ENCODE measurements at regions not wholly inside any gene's neighbourhood (a gene's known extent, or its start where the extent isn't known, plus 50 kb on each side); places are given as distances from the start of the nearest gene placed in this dataset.

GRCh38 chr9:118631956-118632355, 737.3 kb downstream of the BRINP1 start:
- no peak for TF ChIP-seq EP300 (IDR thresholded peaks at IDR 0.05; ENCODE audit: borderline replicate concordance in 1 of 2, control insufficient read depth in 1 of 2, low read depth in 2 of 2, low read length in 2 of 2)
- TF ChIP-seq SPI1 (IDR thresholded peaks at IDR 0.05; ENCODE audit: borderline replicate concordance, insufficient read depth, low read depth, low read length): no peak
- TF ChIP-seq EZH2 (IDR thresholded peaks at IDR 0.05; ENCODE audit: borderline replicate concordance, control insufficient read depth, low read depth, low read length): no peak
- TF ChIP-seq POLR2A (IDR thresholded peaks at IDR 0.05; ENCODE audit: low read depth, low read length): no peak
- TF ChIP-seq, protein P1, sequence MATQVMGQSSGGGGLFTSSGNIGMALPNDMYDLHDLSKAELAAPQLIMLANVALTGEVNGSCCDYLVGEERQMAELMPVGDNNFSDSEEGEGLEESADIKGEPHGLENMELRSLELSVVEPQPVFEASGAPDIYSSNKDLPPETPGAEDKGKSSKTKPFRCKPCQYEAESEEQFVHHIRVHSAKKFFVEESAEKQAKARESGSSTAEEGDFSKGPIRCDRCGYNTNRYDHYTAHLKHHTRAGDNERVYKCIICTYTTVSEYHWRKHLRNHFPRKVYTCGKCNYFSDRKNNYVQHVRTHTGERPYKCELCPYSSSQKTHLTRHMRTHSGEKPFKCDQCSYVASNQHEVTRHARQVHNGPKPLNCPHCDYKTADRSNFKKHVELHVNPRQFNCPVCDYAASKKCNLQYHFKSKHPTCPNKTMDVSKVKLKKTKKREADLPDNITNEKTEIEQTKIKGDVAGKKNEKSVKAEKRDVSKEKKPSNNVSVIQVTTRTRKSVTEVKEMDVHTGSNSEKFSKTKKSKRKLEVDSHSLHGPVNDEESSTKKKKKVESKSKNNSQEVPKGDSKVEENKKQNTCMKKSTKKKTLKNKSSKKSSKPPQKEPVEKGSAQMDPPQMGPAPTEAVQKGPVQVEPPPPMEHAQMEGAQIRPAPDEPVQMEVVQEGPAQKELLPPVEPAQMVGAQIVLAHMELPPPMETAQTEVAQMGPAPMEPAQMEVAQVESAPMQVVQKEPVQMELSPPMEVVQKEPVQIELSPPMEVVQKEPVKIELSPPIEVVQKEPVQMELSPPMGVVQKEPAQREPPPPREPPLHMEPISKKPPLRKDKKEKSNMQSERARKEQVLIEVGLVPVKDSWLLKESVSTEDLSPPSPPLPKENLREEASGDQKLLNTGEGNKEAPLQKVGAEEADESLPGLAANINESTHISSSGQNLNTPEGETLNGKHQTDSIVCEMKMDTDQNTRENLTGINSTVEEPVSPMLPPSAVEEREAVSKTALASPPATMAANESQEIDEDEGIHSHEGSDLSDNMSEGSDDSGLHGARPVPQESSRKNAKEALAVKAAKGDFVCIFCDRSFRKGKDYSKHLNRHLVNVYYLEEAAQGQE (IDR thresholded peaks at IDR 0.05; ENCODE audit: low read depth, low read length): no peak
- no peak for TF ChIP-seq TAF1 (IDR thresholded peaks at IDR 0.05; ENCODE audit: borderline replicate concordance, low read depth, low read length)
- no peak for TF ChIP-seq CHD2 (IDR thresholded peaks at IDR 0.05; ENCODE audit: borderline replicate concordance, low read depth, low read length)
- TF ChIP-seq NR2C2 (IDR thresholded peaks at IDR 0.05; ENCODE audit: borderline replicate concordance, control insufficient read depth, insufficient read length, low read depth): no peak
- no peak for TF ChIP-seq CTCF (IDR thresholded peaks at IDR 0.05 in 2 of 3, conservative IDR thresholded peaks at IDR 0.05 in 1 of 3; ENCODE audit: control insufficient read depth in 2 of 3, extremely low read depth in 1 of 3, insufficient read depth in 1 of 3, low read depth in 3 of 3, low read length in 3 of 3)
- no peak for TF ChIP-seq RFX5 (IDR thresholded peaks at IDR 0.05; ENCODE audit: low read depth, low read length)
- TF ChIP-seq POLR2AphosphoS5 (IDR thresholded peaks at IDR 0.05; ENCODE audit: low read length): no peak
- TF ChIP-seq SIX5 (IDR thresholded peaks at IDR 0.05; ENCODE audit: low read depth, low read length, severe bottlenecking): no peak
- TF ChIP-seq SUPT20H (IDR thresholded peaks at IDR 0.05; ENCODE audit: borderline replicate concordance, control insufficient read depth, low read depth, low read length): no peak
- no peak for TF ChIP-seq ATF2 (IDR thresholded peaks at IDR 0.05; ENCODE audit: low read length)

Data from GM12878 (cell line).